H9 (cell line): ENCODE measurements at regions not wholly inside any gene's neighbourhood (a gene's known extent, or its start where the extent isn't known, plus 50 kb on each side); places are given as distances from the start of the nearest gene placed in this dataset.

Source experiments
- DNase-seq: peaks from one replicate; pipeline ENCODE4 v3.0.0-alpha.2; 2017
- H2AFZ ChIP-seq: one replicate; pipeline ENCODE4 v1.6.1; 2013; ENCODE audit warnings: mild to moderate bottlenecking, low read length, control low read depth, moderate library complexity
- H2AK5ac ChIP-seq: 2 replicates; pipeline ENCODE4 v1.6.1; 2013; ENCODE audit warnings: low read length, control low read depth, mixed read lengths; ENCODE audit not compliant: insufficient read length
- H2BK120ac ChIP-seq: one replicate; pipeline ENCODE4 v1.6.1; 2013; ENCODE audit warnings: low read depth, mild to moderate bottlenecking, low read length, control low read depth, inconsistent platforms; ENCODE audit not compliant: poor library complexity, severe bottlenecking
- H2BK12ac ChIP-seq: 2 replicates; pipeline ENCODE4 v1.6.1; 2013; ENCODE audit warnings: low read length, control low read depth, mixed read lengths, low read depth; ENCODE audit not compliant: insufficient read length
- H2BK15ac ChIP-seq: 2 replicates; pipeline ENCODE4 v1.6.1; 2013; ENCODE audit warnings: low read depth, low read length, control low read depth
- H2BK20ac ChIP-seq: one replicate; pipeline ENCODE4 v1.6.1; 2013; ENCODE audit warnings: low read depth, mild to moderate bottlenecking, low read length, control low read depth, inconsistent platforms; ENCODE audit not compliant: poor library complexity, severe bottlenecking
- H2BK5ac ChIP-seq: 2 replicates; pipeline ENCODE4 v1.6.1; 2013; ENCODE audit warnings: low read length, control low read depth, mixed read lengths; ENCODE audit not compliant: insufficient read length
- H3K14ac ChIP-seq: 2 replicates; pipeline ENCODE4 v1.6.1; 2013; ENCODE audit warnings: low read length, control low read depth; ENCODE audit not compliant: insufficient read depth
- H3K18ac ChIP-seq: 2 replicates; pipeline ENCODE4 v1.6.1; 2013; ENCODE audit warnings: low read depth, mild to moderate bottlenecking, mixed read lengths, low read length, control low read depth; ENCODE audit not compliant: insufficient read length
- H3K23ac ChIP-seq: 2 replicates; pipeline ENCODE4 v1.6.1; 2013; ENCODE audit warnings: low read length, control low read depth, mixed read lengths, low read depth; ENCODE audit not compliant: insufficient read length
- H3K23me2 ChIP-seq: 2 replicates; pipeline ENCODE4 v1.6.1; 2013; ENCODE audit warnings: low read depth, mild to moderate bottlenecking, mixed read lengths, low read length, control low read depth; ENCODE audit not compliant: insufficient read length, poor library complexity, severe bottlenecking
- H3K27ac ChIP-seq: 2 replicates; pipeline ENCODE4 v1.5.1; 2013; ENCODE audit warnings: low read length, control low read depth, mixed read lengths, low read depth; ENCODE audit not compliant: insufficient read length
- H3K27me3 ChIP-seq: 2 replicates; pipeline ENCODE4 v1.6.1; 2013; ENCODE audit warnings: low read length, control low read depth, inconsistent platforms; ENCODE audit not compliant: insufficient read depth
- H3K4ac ChIP-seq: 2 replicates; pipeline ENCODE4 v1.6.1; 2013; ENCODE audit warnings: low read depth, mild to moderate bottlenecking, control low read depth, inconsistent platforms, low read length, moderate library complexity
- H3K4me1 ChIP-seq: 2 replicates; pipeline ENCODE4 v1.6.1; 2013; ENCODE audit warnings: low read length, control low read depth, inconsistent platforms; ENCODE audit not compliant: insufficient read depth
- H3K4me2 ChIP-seq: 2 replicates; pipeline ENCODE4 v1.6.1; 2013; ENCODE audit warnings: low read length, control low read depth, mixed read lengths; ENCODE audit not compliant: insufficient read length, insufficient read depth
- H3K56ac ChIP-seq: 2 replicates; pipeline ENCODE4 v1.6.1; 2013; ENCODE audit warnings: low read depth, mild to moderate bottlenecking, mixed read lengths, low read length, control low read depth; ENCODE audit not compliant: insufficient read length
- H3K79me1 ChIP-seq: 2 replicates; pipeline ENCODE4 v1.6.1; 2013; ENCODE audit warnings: low read depth, mild to moderate bottlenecking, moderate library complexity, low read length, control low read depth, inconsistent platforms; ENCODE audit not compliant: insufficient read depth, poor library complexity, severe bottlenecking
- H3K79me2 ChIP-seq: 2 replicates; pipeline ENCODE4 v1.6.1; 2013; ENCODE audit warnings: low read length, control low read depth, inconsistent platforms; ENCODE audit not compliant: insufficient read depth
- H3K9ac ChIP-seq: 2 replicates; pipeline ENCODE4 v1.6.1; 2013; ENCODE audit warnings: low read length, control low read depth, mixed read lengths; ENCODE audit not compliant: insufficient read length; ENCODE audit errors: extremely low read depth
- H3K9me3 ChIP-seq: one replicate; pipeline ENCODE4 v1.6.1; 2013; ENCODE audit warnings: low read depth, low read length, inconsistent platforms; ENCODE audit not compliant: control insufficient read depth
- H3T11ph ChIP-seq: one replicate; pipeline ENCODE4 v1.6.1; 2013; ENCODE audit warnings: mild to moderate bottlenecking, low read length, control low read depth, inconsistent platforms
- H4K20me1 ChIP-seq: one replicate; pipeline ENCODE4 v1.6.1; 2013; ENCODE audit not compliant: control insufficient read depth, insufficient read length, insufficient read depth
- H4K5ac ChIP-seq: 2 replicates; pipeline ENCODE4 v1.6.1; 2013; ENCODE audit warnings: low read depth, mild to moderate bottlenecking, mixed read lengths, low read length, control low read depth; ENCODE audit not compliant: insufficient read length
- H4K8ac ChIP-seq: replicated peaks from 2 replicates; pipeline ENCODE4 v1.6.1; 2013; ENCODE audit warnings: low read length, control low read depth, mixed read lengths, low read depth; ENCODE audit not compliant: insufficient read length
- H4K91ac ChIP-seq: 2 replicates; pipeline ENCODE4 v1.6.1; 2013; ENCODE audit warnings: low read depth, mild to moderate bottlenecking, moderate library complexity, mixed read lengths, low read length, control low read depth; ENCODE audit not compliant: insufficient read length
- H3K27ac Mint-ChIP-seq, 3 experiments: 2 replicates in 2 of 3; 3 replicates in 1 of 3; pipeline ENCODE4 v1.8.0; 2020 to 2021; ENCODE audit warnings: mixed read lengths in 3 of 3, mild to moderate bottlenecking in 1 of 3, moderate library complexity in 1 of 3
- H3K27me3 Mint-ChIP-seq: 2 replicates; pipeline ENCODE4 v1.8.0; 2021; ENCODE audit warnings: low read depth, mild to moderate bottlenecking, moderate library complexity, mixed read lengths
- H3K36me3 Mint-ChIP-seq, 3 experiments: 2 replicates in 2 of 3; 3 replicates in 1 of 3; pipeline ENCODE4 v1.8.0; 2020 to 2021; ENCODE audit warnings: low read depth in 3 of 3, mixed read lengths in 3 of 3; ENCODE audit not compliant: insufficient read depth in 1 of 3
- H3K4me1 Mint-ChIP-seq, 2 experiments: 2 replicates each; pipeline ENCODE4 v1.8.0; 2020; ENCODE audit warnings: mixed read lengths in 2 of 2
- H3K4me3 Mint-ChIP-seq, 2 experiments: 2 replicates in 1 of 2; 3 replicates in 1 of 2; pipeline ENCODE4 v1.8.0; 2020 to 2021; ENCODE audit warnings: mild to moderate bottlenecking in 2 of 2, mixed read lengths in 2 of 2, moderate library complexity in 1 of 2
- H3K9me3 Mint-ChIP-seq, 2 experiments: 2 replicates in 1 of 2; 3 replicates in 1 of 2; pipeline ENCODE4 v1.8.0; 2020; ENCODE audit warnings: mild to moderate bottlenecking in 2 of 2, mixed read lengths in 2 of 2, moderate library complexity in 1 of 2
- CTCF ChIP-seq: fragments of 200-600 bp; sonication (generic); conservative IDR thresholded peaks from 3 replicates; pipeline ENCODE4 v1.8.0; 2021; ENCODE audit warnings: antibody characterized with exemption, mild to moderate bottlenecking
- WGBS: extraction: QIAGEN DNeasy Blood & Tissue Kit; methylation state at CpG from one replicate; pipeline ENCODE4 v1.1.7; 2013; ENCODE audit warnings: missing lambda C conversion rate, low lambda C conversion rate, mixed read lengths; ENCODE audit not compliant: insufficient read length; ENCODE audit errors: extremely low coverage; 5-methylcytosine and 5-hydroxymethylcytosine counted together

- Histone ChIP-seq H4K8ac (no peak overlapping the region), H3K23me2 (no peaks in the 10 kb centered on the region), H4K91ac (no peak overlapping the region), H3T11ph (no peak overlapping the region), H3K56ac (no peak overlapping the region), H3K9me3 (no peaks in the 10 kb centered on the region), H3K14ac (no peak overlapping the region), H3K4me2 (no peak overlapping the region), H3K79me2 (no peaks in the 10 kb centered on the region), H4K20me1 (no peaks in the 10 kb centered on the region), H2BK120ac (no peak overlapping the region), H2BK12ac (no peak overlapping the region), H2AFZ (no peak overlapping the region), H3K27me3 (no peaks in the 10 kb centered on the region), H3K4me1 (no peaks in the 10 kb centered on the region), H3K4ac (no peak overlapping the region), H4K5ac (no peak overlapping the region), H2BK20ac (no peak overlapping the region), H2AK5ac (no peak overlapping the region), H3K23ac (no peak overlapping the region), H3K27ac (no peak overlapping the region), H3K9ac (no peak overlapping the region), H2BK5ac (no peak overlapping the region), H3K18ac (no peak overlapping the region), H2BK15ac (no peak overlapping the region), H3K79me1 (no peaks in the 10 kb centered on the region)
- Mint-ChIP-seq H3K27me3 (no peaks in the 10 kb centered on the region), H3K36me3 (no peaks in the 10 kb centered on the region), H3K27ac (no peak overlapping the region), H3K4me1 (peaks cover 14 to 15% of the 10 kb centered on the region in 2 experiments; a peak in 3 of 4 replicates), H3K4me3 (no peak overlapping the region), H3K9me3 (no peaks in the 10 kb centered on the region; a peak in 1 of 5 replicates)
- no CpG with 5 or more reads among the region's 3 CpGs for WGBS
- no peak for DNase-seq
- no peak for TF ChIP-seq CTCF
Observed at GRCh38 chr5:98608052-98608451, 165.4 kb upstream of the RGMB start.
